K562 (cell line): ENCODE measurements at regions not wholly inside any gene's neighbourhood (a gene's known extent, or its start where the extent isn't known, plus 50 kb on each side); places are given as distances from the start of the nearest gene placed in this dataset.

Source experiments
- CBFA2T3 ChIP-seq: fragments of 450-650 bp; IDR thresholded peaks from 2 replicates; pipeline ENCODE4 v1.6.1; 2017
- CBX3 ChIP-seq, 2 experiments: IDR thresholded peaks; 1 replicate in 1 of 2; 2 replicates in 1 of 2; pipeline ENCODE4 v1.6.1; 2012; ENCODE audit warnings: inconsistent platforms in 2 of 2, low read length in 2 of 2, borderline replicate concordance in 1 of 2, control low read depth in 1 of 2
- CEBPZ ChIP-seq: fragments of 150-350 bp; IDR thresholded peaks from 2 replicates; pipeline ENCODE4 v1.6.1; 2014; ENCODE audit warnings: low read depth, mild to moderate bottlenecking, low read length, borderline replicate concordance
- ETS1 ChIP-seq: conservative IDR thresholded peaks from 2 replicates; pipeline ENCODE4 v1.6.1; 2011; ENCODE audit warnings: low read depth, mild to moderate bottlenecking, low read length; ENCODE audit not compliant: control insufficient read depth
- GABPB1 ChIP-seq: sonication (generic); formaldehyde crosslinking; IDR thresholded peaks from 2 replicates; pipeline ENCODE4 v1.8.0; 2022; ENCODE audit warnings: mild to moderate bottlenecking, missing genetic modification reagents
- MYNN ChIP-seq, 2 experiments: sonication (generic); formaldehyde crosslinking in 1 of 2; IDR thresholded peaks; 2 replicates each; pipeline versions ENCODE4 v1.5.0 to v1.6.1; 2016 to 2020; ENCODE audit warnings: antibody characterized with exemption in 1 of 2, missing genetic modification reagents in 1 of 2
- NELFE ChIP-seq: IDR thresholded peaks from 2 replicates; pipeline ENCODE4 v1.6.1; 2011; ENCODE audit warnings: mild to moderate bottlenecking; ENCODE audit not compliant: insufficient read depth, insufficient read length
- RBM14 ChIP-seq: fragments of 200-400 bp; formaldehyde crosslinking; IDR thresholded peaks from 2 replicates; pipeline ENCODE4 v1.6.1; 2018; ENCODE audit warnings: low read depth, mild to moderate bottlenecking, low read length, moderate library complexity, borderline replicate concordance; ENCODE audit not compliant: insufficient read depth
- TCF7L2 ChIP-seq: fragments of 150-350 bp; IDR thresholded peaks from 2 replicates; pipeline ENCODE4 v1.6.1; 2016; ENCODE audit warnings: low read depth, mild to moderate bottlenecking, low read length, moderate library complexity
- THRA ChIP-seq: fragments of 450-650 bp; IDR thresholded peaks from 2 replicates; pipeline ENCODE4 v1.6.1; 2017; ENCODE audit warnings: mild to moderate bottlenecking, moderate library complexity
- ZNF239 ChIP-seq: fragments of 250-450 bp; sonication (Bioruptor Pico); IDR thresholded peaks from 2 replicates; pipeline ENCODE4 v1.4.0; 2020; ENCODE audit warnings: mild to moderate bottlenecking
- ZNF639 ChIP-seq, 2 experiments: fragments of 200-800 bp in 1 of 2; sonication (Bioruptor generic) in 1 of 2; sonication (generic) in 1 of 2; formaldehyde crosslinking in 1 of 2; IDR thresholded peaks in 1 of 2; conservative IDR thresholded peaks in 1 of 2; 2 replicates each; pipeline versions ENCODE4 v1.5.0 to v1.6.1; 2016 to 2020; ENCODE audit warnings: missing compliant biosample characterization in 1 of 2, missing genetic modification characterization in 1 of 2, missing genetic modification reagents in 1 of 2
- ZNF740 ChIP-seq, 3 experiments: fragments of 200-800 bp in 1 of 3; sonication (Bioruptor generic) in 1 of 3; sonication (generic) in 1 of 3; formaldehyde crosslinking in 1 of 3; IDR thresholded peaks; 2 replicates each; pipeline versions ENCODE4 v1.6.1 to v1.8.0; 2016 to 2022; ENCODE audit warnings: mild to moderate bottlenecking in 2 of 3, missing compliant biosample characterization in 2 of 3, missing genetic modification characterization in 2 of 3, missing genetic modification reagents in 1 of 3
- ZNF764 ChIP-seq: fragments of 250-450 bp; sonication (Bioruptor Pico); IDR thresholded peaks from 2 replicates; pipeline ENCODE4 v1.4.0; 2020; ENCODE audit warnings: low read depth, mild to moderate bottlenecking, moderate library complexity

- TF ChIP-seq RBM14 = no peak
- TF ChIP-seq CBX3 (IDR thresholded peaks at IDR 0.05; ENCODE audit: borderline replicate concordance in 1 of 2, low read length in 2 of 2) = peak in 1 of 2 experiments; percentile 82; a peak in 1 of 3 replicates
- peak; percentile 45; the same call in 1 of the 2 replicates for TF ChIP-seq GABPB1 (CRISPR knock-in tag)
- TF ChIP-seq TCF7L2 = no peak
- no peak for TF ChIP-seq THRA
- no peak for TF ChIP-seq MYNN (IDR thresholded peaks at IDR 0.05)
- no peak for TF ChIP-seq MYNN (CRISPR knock-in tag; IDR thresholded peaks at IDR 0.05)
- TF ChIP-seq ZNF764 (CRISPR knock-in tag) = no peak
- TF ChIP-seq ZNF740 (CRISPR knock-in tag; IDR thresholded peaks at IDR 0.05) = peak; percentile 30; the same call in 1 of the 2 replicates
- TF ChIP-seq ZNF740 (tag; IDR thresholded peaks at IDR 0.05) = no peak
- no peak for TF ChIP-seq CBFA2T3
- TF ChIP-seq NELFE = no peak
- no peak; a peak in 1 of 4 replicates for TF ChIP-seq ZNF639 (CRISPR knock-in tag; conservative IDR thresholded peaks at IDR 0.05 in 1 of 2, IDR thresholded peaks at IDR 0.05 in 1 of 2)
- TF ChIP-seq ZNF239 (CRISPR knock-in tag) = no peak
- no peak for TF ChIP-seq CEBPZ
- no peak for TF ChIP-seq ETS1
Observed at GRCh38 chr1:212514056-212514614, 81.4 kb downstream of the NENF start (continued).
